NCI-H82 treated with DMSO at 0.1 percent for 48 hours (cell line): ENCODE measurements at regions not wholly inside any gene's neighbourhood (a gene's known extent, or its start where the extent isn't known, plus 50 kb on each side); places are given as distances from the start of the nearest gene placed in this dataset.
"Not testable (repeated sequence)": the region's sequence is repeated elsewhere in the genome, so short reads cannot be mapped to it uniquely, and the experiment has no call there.

ENCODE experiments used
- DNase-seq: peaks from one replicate; lab custom pipeline; 2025; ENCODE audit not compliant: unreplicated experiment; lab: John Stamatoyannopoulos, UW

GRCh38 chr5:152607401-152608160, 202.5 kb upstream of the NMUR2 start:
- DNase-seq = no peak

DNA sequence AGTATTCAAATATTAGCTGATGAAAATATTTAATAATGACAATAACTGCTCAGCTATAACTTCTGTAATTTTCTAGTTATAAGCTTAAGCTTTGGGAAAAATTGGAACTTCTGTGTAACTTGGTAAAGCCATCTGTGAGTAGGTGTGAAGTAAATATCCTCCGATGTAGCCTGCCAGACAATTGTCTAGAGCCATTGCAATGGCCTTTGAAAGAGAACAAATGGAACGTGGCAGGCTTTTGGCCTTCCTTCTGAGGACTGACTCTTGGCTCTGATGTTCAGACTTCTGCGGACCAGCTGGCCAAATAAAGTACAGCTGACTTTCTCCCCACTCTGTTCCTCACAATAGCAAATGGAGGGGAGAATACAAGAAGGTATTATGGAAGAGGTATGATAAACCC, 203.4 kb upstream of the NMUR2 start:
- no peak for DNase-seq

DNA sequence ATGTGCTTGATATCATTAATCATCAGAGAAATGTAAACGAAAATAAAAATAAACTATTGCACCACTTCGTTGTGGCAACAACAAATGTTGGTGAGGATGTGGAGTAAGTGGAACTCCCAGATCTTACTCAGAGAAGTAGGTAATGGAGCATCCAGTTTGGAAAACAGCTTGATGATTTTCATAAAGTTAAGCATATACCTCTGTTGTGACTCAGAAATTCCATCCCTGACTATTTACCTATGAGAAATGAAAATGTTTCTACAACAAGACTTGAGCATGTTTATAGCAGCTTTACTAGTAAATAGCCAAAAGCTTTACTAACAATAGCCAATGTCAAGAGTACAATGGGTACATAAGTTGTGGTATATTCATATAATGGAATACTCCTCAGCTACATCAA, 214.7 kb upstream of the NMUR2 start:
- no peak for DNase-seq

DNA sequence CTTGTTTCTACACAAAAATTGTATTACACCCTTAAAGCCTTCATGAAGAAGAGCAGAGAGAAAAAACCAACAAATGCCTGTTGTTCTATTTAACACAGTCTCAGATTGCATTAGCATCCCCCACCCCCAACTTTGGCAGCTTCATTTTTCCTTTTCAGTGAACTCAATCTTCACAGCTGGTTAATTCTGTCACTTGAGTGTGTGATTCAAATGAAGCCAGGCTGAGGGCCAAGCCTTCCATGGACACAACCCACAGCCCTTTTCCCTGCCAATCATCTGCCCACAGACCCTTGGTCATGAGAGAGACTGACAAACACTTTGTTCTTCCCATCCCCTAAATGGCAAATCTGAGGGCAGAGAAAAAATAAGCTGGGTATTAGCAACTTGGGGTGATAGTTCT, 217.5 kb upstream of the NMUR2 start:
- DNase-seq = no peak

DNA sequence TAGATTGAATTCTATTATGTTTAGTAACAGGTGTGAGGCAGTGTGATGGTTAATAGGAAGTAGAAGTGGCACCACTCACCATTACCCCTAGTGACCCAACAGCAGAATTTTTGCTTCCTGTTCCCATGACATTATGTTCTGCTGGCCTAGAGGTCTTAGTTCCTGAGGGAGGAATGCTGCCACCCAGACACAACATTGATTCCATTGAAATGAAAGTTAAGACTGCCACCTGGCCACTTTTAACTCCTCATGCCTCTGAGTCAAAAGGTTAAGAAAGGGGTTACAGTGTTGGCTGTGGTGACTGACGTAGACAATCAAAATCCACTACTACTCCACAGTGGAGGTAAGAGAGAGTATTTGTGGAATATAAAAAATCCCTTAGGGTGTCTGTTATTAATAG, 218.9 kb upstream of the NMUR2 start:
- DNase-seq = no peak

- no peak for DNase-seq
Observed at GRCh38 chr5:152625696-152626095, 220.6 kb upstream of the NMUR2 start.

- no peak for DNase-seq
Observed at GRCh38 chr5:152631221-152631620, 226.1 kb upstream of the NMUR2 start.

GRCh38 chr5:152632360-152632759, 227.3 kb upstream of the NMUR2 start:
- DNase-seq = no peak

DNA sequence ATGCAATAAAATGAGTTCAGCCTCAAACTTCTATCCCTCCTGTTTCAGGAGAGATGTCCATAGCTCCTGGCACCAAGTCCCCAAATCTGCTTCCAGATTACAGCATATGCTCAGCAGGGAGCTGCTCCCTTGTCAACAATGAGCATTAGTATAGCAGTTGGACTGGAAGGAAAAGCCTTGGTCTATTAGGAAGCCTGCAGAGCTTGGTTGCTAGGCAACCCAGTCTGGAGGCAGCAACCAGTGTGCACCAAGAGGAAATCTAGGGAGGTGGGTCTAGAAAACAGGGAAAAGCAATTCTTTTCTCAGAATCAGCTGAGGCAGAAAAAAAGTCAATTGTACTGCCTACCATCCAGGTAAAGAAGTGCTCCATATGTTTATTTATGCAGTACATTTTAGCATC, 229.5 kb upstream of the NMUR2 start:
- DNase-seq = no peak

DNA sequence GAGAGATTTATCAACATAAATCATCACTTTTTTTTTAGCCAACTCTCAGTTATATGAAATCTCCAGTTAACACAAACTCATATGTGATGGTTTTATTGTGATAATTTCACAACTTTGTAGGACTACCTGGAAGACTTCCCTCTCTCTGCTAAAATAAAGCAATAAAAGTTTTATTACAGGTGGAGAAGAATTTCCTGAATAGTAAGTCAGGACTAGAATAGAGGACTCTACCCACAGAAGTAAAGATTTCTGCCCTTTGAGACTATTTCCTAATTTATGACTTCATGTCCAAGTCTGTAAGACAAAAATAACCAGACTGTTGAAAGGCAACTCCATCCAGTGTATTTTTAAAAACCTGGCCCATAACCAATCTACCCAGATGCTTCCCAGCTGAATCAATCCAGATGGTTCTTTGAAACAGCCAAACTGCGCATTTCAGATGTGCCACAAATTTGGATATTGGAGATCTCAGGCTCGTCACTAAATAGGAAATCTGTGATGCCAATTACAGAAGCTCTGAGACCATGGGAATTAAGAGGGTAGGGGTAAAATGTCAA, 234.0 kb upstream of the NMUR2 start:
- DNase-seq = no peak

- DNase-seq = no peak
Observed at GRCh38 chr5:152641970-152642805, 237.1 kb upstream of the NMUR2 start.

DNA sequence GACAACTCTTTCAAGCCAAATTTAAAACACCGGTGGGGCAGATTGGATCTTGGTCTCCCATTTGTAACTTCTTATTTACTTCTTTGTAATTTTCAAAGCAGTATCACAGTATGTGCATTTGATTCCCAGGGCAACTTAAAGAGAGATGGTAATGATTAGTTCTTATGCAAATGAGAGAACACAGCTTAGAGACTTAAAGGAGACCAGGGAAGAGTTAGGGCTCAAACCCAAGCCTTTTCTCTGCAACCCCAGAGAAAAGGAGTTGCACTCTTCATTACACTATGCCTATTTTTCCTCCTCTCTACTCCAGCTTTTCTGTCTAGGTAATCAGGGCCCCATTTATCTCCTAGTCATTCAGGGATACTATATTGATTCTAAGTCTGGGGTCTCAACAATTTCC, 237.8 kb upstream of the NMUR2 start:
- no peak for DNase-seq

DNA sequence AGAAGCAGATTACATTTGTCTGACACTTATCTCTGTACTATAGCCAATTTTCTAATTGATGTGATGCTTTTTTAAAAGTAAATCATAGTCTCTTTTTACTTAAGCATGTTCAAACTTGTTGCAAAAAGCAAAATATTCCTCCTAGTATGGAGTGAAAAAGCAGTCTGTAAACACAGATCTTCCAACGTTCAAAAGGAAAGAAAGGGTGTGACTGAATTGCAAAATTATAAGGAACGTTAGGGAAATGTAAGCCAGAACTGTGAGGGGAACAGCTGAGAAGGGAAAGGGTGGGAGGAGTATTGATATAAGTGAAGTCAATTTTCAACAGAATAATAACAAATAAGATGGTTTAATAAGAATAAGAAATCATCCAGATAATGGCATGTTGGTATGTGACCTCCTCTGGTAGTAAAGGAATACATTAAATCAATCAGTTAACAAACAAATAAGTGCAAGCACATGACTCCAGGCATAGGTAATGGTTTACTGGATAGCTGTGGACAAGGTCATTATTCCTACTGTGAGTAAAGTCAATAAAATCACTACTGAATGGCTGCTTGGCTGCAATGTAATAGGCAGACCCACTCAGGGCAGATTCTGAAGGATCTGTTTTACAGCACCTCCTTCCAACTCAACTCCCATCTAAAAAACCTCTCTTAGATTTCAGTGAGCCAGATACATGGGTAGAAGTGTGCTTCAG, 239.1 kb upstream of the NMUR2 start:
- DNase-seq = no peak

DNA sequence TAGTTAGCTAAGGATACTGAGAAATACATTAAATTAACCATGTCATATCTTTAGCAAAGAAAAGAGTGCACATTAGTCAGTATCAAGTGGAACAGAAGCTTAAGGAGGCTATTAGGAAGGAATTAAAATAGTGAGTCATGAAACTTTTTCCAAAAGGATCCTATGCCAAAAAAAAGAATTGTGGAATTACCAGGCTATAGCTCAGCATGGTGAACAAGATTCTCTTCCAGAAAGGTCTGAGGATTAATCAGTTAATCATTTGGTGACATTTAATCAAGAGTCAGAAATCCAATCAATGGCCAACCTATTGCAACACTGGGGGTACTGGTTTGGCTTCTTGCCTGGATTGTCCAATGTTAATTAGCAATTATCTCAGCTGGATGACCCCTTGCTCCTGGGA, 244.5 kb upstream of the NMUR2 start:
- DNase-seq = no peak

- DNase-seq = no peak
Observed at GRCh38 chr5:152650413-152650812, 245.3 kb upstream of the NMUR2 start.

DNA sequence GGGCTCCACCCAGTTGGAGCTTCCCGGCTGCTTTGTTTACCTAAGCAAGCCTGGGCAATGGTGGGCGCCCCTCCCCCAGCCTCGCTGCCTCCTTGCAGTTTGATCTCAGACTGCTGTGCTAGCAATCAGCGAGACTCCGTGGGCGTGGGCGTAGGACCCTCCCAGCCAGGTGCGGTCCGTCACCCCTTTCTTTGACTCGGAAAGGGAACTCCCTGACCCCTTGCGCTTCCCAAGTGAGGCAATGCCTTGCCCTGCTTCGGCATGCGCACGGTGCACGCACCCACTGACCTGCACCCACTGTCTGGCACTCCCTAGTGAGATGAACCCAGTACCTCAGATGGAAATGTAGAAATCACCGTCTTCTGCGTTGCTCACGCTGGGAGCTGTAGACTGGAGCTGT, 254.4 kb upstream of the NMUR2 start:
- DNase-seq = not testable (repeated sequence)

DNA sequence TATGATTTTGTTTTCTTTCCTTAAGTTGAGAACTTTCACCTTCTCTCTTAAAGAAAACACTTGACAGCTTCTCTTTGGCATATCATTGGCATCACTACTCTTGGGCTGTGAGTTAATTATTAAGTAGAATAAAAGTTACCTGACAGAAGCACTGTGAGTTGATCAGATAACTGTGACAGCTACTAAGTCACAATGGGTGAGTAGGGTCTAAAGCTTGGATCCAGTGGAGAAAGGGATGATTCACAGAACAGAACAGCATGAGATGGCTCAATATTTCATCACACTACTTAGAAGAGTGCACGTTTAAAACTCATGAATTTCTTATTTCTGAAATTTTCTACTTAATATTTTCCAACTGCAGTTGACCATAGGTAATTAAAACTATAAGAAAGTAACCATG, 268.5 kb upstream of the NMUR2 start:
- DNase-seq = no peak

- DNase-seq = no peak
Observed at GRCh38 chr5:152674403-152674802, 269.3 kb upstream of the NMUR2 start.

DNA sequence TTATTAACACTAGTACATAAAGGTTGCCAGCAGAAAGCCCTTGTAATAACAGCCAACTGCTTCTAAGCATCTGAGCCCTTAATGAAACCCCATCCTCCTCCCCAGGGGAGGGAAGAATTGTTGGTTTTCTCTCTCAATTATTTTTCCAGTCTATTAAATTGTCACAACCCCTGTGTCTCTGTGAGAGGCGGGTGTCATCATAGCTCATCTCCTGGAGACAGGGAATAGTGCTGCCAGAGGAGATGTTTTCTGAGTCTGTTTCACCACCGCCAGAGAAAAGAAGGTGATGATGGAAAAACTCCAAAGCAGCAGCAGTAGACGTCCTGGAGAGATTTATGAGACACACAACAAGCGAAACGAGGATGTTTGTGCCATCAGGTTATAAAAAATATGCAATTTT, 271.1 kb upstream of the NMUR2 start:
- no peak for DNase-seq

DNA sequence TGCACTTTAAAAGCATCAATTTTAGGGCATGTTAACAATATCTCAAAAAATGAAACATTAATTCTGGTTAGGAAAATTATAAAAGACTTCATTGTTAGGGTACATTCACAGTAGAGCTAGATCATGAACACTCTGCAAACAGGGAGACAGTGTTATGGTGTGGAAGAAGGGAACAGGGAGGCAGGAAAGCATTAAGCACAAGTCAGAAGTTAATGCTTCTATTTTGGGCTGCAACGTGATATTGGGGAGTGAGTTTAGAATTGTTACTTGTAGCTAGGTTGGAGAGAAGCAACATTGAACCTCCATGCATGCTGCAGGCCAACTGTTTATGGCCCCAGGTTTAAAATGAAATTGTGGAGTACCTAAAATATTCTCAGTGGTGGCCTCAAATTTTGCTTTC, 278.1 kb upstream of the NMUR2 start:
- DNase-seq = no peak

- no peak for DNase-seq
Observed at GRCh38 chr5:152686931-152687330, 281.9 kb upstream of the NMUR2 start.
